ENCODE measurements at regions not wholly inside any gene's neighbourhood (a gene's known extent, or its start where the extent isn't known, plus 50 kb on each side); places are given as distances from the start of the nearest gene placed in this dataset.

- no peaks in the 10 kb centered on the region for H3K4me1 ChIP-seq (replicated peaks in 1 of 2; ENCODE audit: control insufficient read depth in 2 of 2, insufficient read depth in 2 of 2, low read length in 2 of 2)
- 0% methylated on average over 3 of the region's 3 CpGs for whole genome bisulfite sequencing (ENCODE audit: insufficient coverage, low coverage, missing lambda C conversion rate)
- intact Hi-C loops (cut with micrococcal nuclease), result no loop called here
Measured at GRCh38 chr7:54653905-54654304, 105.1 kb downstream of the SEC61G start.

DNA sequence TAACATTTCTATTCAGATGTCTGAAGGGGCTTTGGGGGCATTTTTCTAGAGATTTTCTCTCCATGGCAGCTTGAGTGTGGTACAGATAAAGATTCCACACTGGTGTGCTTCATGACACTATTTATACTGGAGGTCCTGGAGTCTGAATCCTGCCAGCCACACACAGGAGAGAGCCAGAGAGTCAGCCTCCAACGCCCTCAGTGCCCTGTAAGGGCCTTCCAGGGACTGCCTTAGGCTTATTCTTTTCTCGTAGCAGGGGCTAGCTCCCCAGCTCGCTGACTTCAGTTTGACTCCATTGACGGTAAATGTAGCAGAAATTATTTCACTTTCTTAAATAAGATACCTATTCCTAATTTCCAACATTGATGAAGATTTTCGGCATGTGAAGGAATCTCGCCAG is 100.9 kb downstream of the VSTM2A start:
- Histone ChIP-seq H3K9ac (ENCODE audit: insufficient read depth in 1 of 2, low read depth in 2 of 2, low read length in 2 of 2) (no peak overlapping the region), H2AFZ (ENCODE audit: low read depth, low read length) (no peak overlapping the region), H3K9me3 (replicated peaks; ENCODE audit: control insufficient read depth, insufficient read depth, low read depth, low read length) (no peaks in the 10 kb centered on the region), H3K79me2 (ENCODE audit: control insufficient read depth, insufficient read depth, low read length) (no peaks in the 10 kb centered on the region), H3K27ac (ENCODE audit: extremely low read depth, low read depth, low read length) (no peak overlapping the region), H3K4me1 (replicated peaks in 1 of 2; ENCODE audit: control insufficient read depth in 2 of 2, insufficient read depth in 2 of 2, low read length in 2 of 2) (no peaks in the 10 kb centered on the region), H3K36me3 (ENCODE audit: control insufficient read depth, insufficient read depth, low read length) (no peaks in the 10 kb centered on the region), H3K27me3 (ENCODE audit: control insufficient read depth in 2 of 2, insufficient read depth in 2 of 2, low read length in 2 of 2) (no peaks in the 10 kb centered on the region), H3K9me1 (ENCODE audit: control insufficient read depth, insufficient read depth, low read length) (no peaks in the 10 kb centered on the region), H4K20me1 (replicated peaks; ENCODE audit: control insufficient read depth, insufficient read depth, low read length) (no peaks in the 10 kb centered on the region), H3K4me2 (ENCODE audit: insufficient read depth, low read length) (no peak overlapping the region), H3K4me3 (no peak overlapping the region)
- no peak for FAIRE-seq
- POLR2A ChIA-PET, result no interaction called here
- ATAC-seq, result no peak
- CTCF ChIA-PET (ENCODE audit: low intra/inter-chr PET ratio), result no interaction called here
- no TSS peak for BruUV-seq (replicated peaks)
- WGBS (ENCODE audit: insufficient coverage, low coverage, missing lambda C conversion rate), result 0% methylated on average over 6 of the region's 6 CpGs
- intact Hi-C loops (cut with micrococcal nuclease) (no loop called here), in situ Hi-C loops (cut with MboI) (no loop called here)
- DNase-seq (ENCODE audit: extremely low read depth in 1 of 4, low spot score in 3 of 4), result no peak
- no peak for TF ChIP-seq GTF2A2 (tag; IDR thresholded peaks at IDR 0.05)
- TF ChIP-seq COPS2 (conservative IDR thresholded peaks at IDR 0.05), result no peak
- TF ChIP-seq KDM5B (IDR thresholded peaks at IDR 0.05; ENCODE audit: insufficient replicate concordance, low read depth, low read length), result no peak
- no peak for TF ChIP-seq ID3 (CRISPR knock-in tag; IDR thresholded peaks at IDR 0.05)
- no peak for TF ChIP-seq ID3 (tag; IDR thresholded peaks at IDR 0.05)
- no peak for TF ChIP-seq USF2 (CRISPR knock-in tag; IDR thresholded peaks at IDR 0.05)
- TF ChIP-seq GTF2B (IDR thresholded peaks at IDR 0.05; ENCODE audit: extremely low read depth, insufficient read length), result no peak
- TF ChIP-seq, protein P1, sequence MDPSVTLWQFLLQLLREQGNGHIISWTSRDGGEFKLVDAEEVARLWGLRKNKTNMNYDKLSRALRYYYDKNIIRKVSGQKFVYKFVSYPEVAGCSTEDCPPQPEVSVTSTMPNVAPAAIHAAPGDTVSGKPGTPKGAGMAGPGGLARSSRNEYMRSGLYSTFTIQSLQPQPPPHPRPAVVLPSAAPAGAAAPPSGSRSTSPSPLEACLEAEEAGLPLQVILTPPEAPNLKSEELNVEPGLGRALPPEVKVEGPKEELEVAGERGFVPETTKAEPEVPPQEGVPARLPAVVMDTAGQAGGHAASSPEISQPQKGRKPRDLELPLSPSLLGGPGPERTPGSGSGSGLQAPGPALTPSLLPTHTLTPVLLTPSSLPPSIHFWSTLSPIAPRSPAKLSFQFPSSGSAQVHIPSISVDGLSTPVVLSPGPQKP (CRISPR knock-in tag; IDR thresholded peaks at IDR 0.05), result no peak
- no peak for TF ChIP-seq ATF1 (CRISPR knock-in tag; IDR thresholded peaks at IDR 0.05)
- TF ChIP-seq ATF1 (tag; IDR thresholded peaks at IDR 0.05), result no peak
- no peak for TF ChIP-seq JUN (IDR thresholded peaks at IDR 0.05; ENCODE audit: borderline replicate concordance, low read depth, low read length)
- TF ChIP-seq JUN (CRISPR knock-in tag; IDR thresholded peaks at IDR 0.05; ENCODE audit: borderline replicate concordance), result no peak
- TF ChIP-seq ZNF217 (CRISPR knock-in tag; IDR thresholded peaks at IDR 0.05), result no peak
- no peak for TF ChIP-seq ZNF239 (CRISPR knock-in tag; IDR thresholded peaks at IDR 0.05)
- TF ChIP-seq CHD4 (IDR thresholded peaks at IDR 0.05; ENCODE audit: insufficient read depth, insufficient replicate concordance, low read depth, low read length, poor library complexity, severe bottlenecking), result no peak

More at GRCh38 chr7:54653905-54654304, 105.1 kb downstream of the SEC61G start:
- CTCF ChIA-PET (ENCODE audit: low intra/inter-chr PET ratio), result no interaction called here
- no peak for ATAC-seq
- POLR2A ChIA-PET, result no interaction called here
- H3K4me2 ChIP-seq (ENCODE audit: insufficient read depth, low read length), result no peak overlapping the region
- H3K79me2 ChIP-seq (ENCODE audit: control insufficient read depth, insufficient read depth, low read length), result no peaks in the 10 kb centered on the region
- no peaks in the 10 kb centered on the region for H4K20me1 ChIP-seq (replicated peaks; ENCODE audit: control insufficient read depth, insufficient read depth, low read length)
- H3K36me3 ChIP-seq (ENCODE audit: control insufficient read depth, insufficient read depth, low read length), result no peaks in the 10 kb centered on the region
- FAIRE-seq, result no peak
- H3K27ac ChIP-seq (ENCODE audit: extremely low read depth, low read depth, low read length), result no peak overlapping the region
- no peak overlapping the region for H2AFZ ChIP-seq (ENCODE audit: low read depth, low read length)
- H3K9ac ChIP-seq (ENCODE audit: insufficient read depth in 1 of 2, low read depth in 2 of 2, low read length in 2 of 2), result no peak overlapping the region
- in situ Hi-C loops (cut with MboI), result no loop called here
- no peaks in the 10 kb centered on the region; a peak in 1 of 5 replicates for H3K27me3 ChIP-seq (ENCODE audit: control insufficient read depth in 2 of 2, insufficient read depth in 2 of 2, low read length in 2 of 2)
- H3K4me3 ChIP-seq, result no peak overlapping the region
- H3K9me3 ChIP-seq (replicated peaks; ENCODE audit: control insufficient read depth, insufficient read depth, low read depth, low read length), result no peaks in the 10 kb centered on the region
- no peak for TF ChIP-seq NCOA1 (IDR thresholded peaks at IDR 0.05; ENCODE audit: low read depth)
- BruUV-seq (replicated peaks), result no TSS peak
- no peaks in the 10 kb centered on the region for H3K9me1 ChIP-seq (ENCODE audit: control insufficient read depth, insufficient read depth, low read length)
- no peak for DNase-seq (ENCODE audit: extremely low read depth in 1 of 4, low spot score in 3 of 4)

All from K562 (cell line).